Liver (tissue), 6 donors: ENCODE measurements at regions not wholly inside any gene's neighbourhood (a gene's known extent, or its start where the extent isn't known, plus 50 kb on each side); places are given as distances from the start of the nearest gene placed in this dataset.

Experiments used
- DNase-seq: peaks from one replicate; pipeline ENCODE4 v3.0.0-alpha.2; 2017; ENCODE audit warnings: low spot score
- H3K27ac ChIP-seq, 2 donors: one replicate each; pipeline ENCODE4 v1.7.0; 2013; ENCODE audit warnings: inconsistent platforms in 2 of 2, low read length in 2 of 2, control low read depth in 1 of 2, low read depth in 1 of 2, mild to moderate bottlenecking in 1 of 2
- H3K27me3 ChIP-seq, 4 donors: one replicate each; pipeline versions ENCODE4 v1.6.1 to v1.7.0; 2013; ENCODE audit warnings: low read length in 3 of 4, inconsistent platforms in 1 of 4, mild to moderate bottlenecking in 1 of 4, moderate library complexity in 1 of 4; ENCODE audit not compliant: control insufficient read depth in 4 of 4, insufficient read depth in 4 of 4
- H3K36me3 ChIP-seq, 4 donors: one replicate each; pipeline versions ENCODE4 v1.6.1 to v1.7.0; 2013; ENCODE audit warnings: low read length in 3 of 4, mild to moderate bottlenecking in 3 of 4, low read depth in 1 of 4, moderate library complexity in 1 of 4; ENCODE audit not compliant: control insufficient read depth in 4 of 4, insufficient read depth in 3 of 4
- H3K4me1 ChIP-seq, 4 donors: one replicate each; pipeline versions ENCODE4 v1.6.1 to v1.7.0; 2013; ENCODE audit warnings: low read length in 3 of 4, mild to moderate bottlenecking in 3 of 4, moderate library complexity in 1 of 4; ENCODE audit not compliant: control insufficient read depth in 4 of 4, insufficient read depth in 4 of 4
- H3K4me3 ChIP-seq, 3 donors: one replicate each; pipeline versions ENCODE4 v1.6.1 to v1.7.0; 2013; ENCODE audit warnings: low read length in 3 of 3, control low read depth in 1 of 3, low read depth in 1 of 3, mild to moderate bottlenecking in 1 of 3
- H3K9ac ChIP-seq, 2 donors: one replicate each; pipeline ENCODE4 v1.7.0; 2013; ENCODE audit warnings: low read length in 2 of 2, mild to moderate bottlenecking in 2 of 2, moderate library complexity in 2 of 2, control low read depth in 1 of 2, low read depth in 1 of 2
- H3K9me3 ChIP-seq, 4 donors: one replicate each; pipeline versions ENCODE4 v1.6.1 to v1.7.0; 2013; ENCODE audit warnings: low read length in 3 of 4; ENCODE audit not compliant: control insufficient read depth in 4 of 4
- ATF3 ChIP-seq: IDR thresholded peaks from 2 replicates; pipeline ENCODE4 v1.6.1; 2016; ENCODE audit warnings: antibody characterized with exemption
- EGR1 ChIP-seq, 2 donors: IDR thresholded peaks; 2 replicates each; pipeline ENCODE4 v1.6.1; 2016 to 2018; ENCODE audit warnings: antibody characterized with exemption in 2 of 2, low read depth in 2 of 2
- FOXA1 ChIP-seq: IDR thresholded peaks from 2 replicates; pipeline ENCODE4 v1.6.1; 2016; ENCODE audit warnings: antibody characterized with exemption
- FOXA2 ChIP-seq: IDR thresholded peaks from 2 replicates; pipeline ENCODE4 v1.6.1; 2016; ENCODE audit warnings: antibody characterized with exemption
- GABPA ChIP-seq, 2 donors: IDR thresholded peaks in 1 of 2; conservative IDR thresholded peaks in 1 of 2; 2 replicates each; pipeline ENCODE4 v1.6.1; 2016; ENCODE audit warnings: antibody characterized with exemption in 2 of 2, mild to moderate bottlenecking in 1 of 2, moderate library complexity in 1 of 2
- HNF4A ChIP-seq, 2 donors: conservative IDR thresholded peaks; 2 replicates each; pipeline ENCODE4 v1.6.1; 2016; ENCODE audit warnings: antibody characterized with exemption in 2 of 2, mild to moderate bottlenecking in 2 of 2
- HNF4G ChIP-seq: IDR thresholded peaks from 2 replicates; pipeline ENCODE4 v1.6.1; 2016; ENCODE audit warnings: antibody characterized with exemption
- JUND ChIP-seq, 2 donors: IDR thresholded peaks; 2 replicates each; pipeline ENCODE4 v1.6.1; 2016; ENCODE audit warnings: antibody characterized with exemption in 2 of 2
- MAX ChIP-seq: IDR thresholded peaks from 2 replicates; pipeline ENCODE4 v1.6.1; 2016; ENCODE audit warnings: antibody characterized with exemption
- NR2F2 ChIP-seq: IDR thresholded peaks from 2 replicates; pipeline ENCODE4 v1.6.1; 2016; ENCODE audit warnings: antibody characterized with exemption
- RAD21 ChIP-seq, 2 donors: IDR thresholded peaks; 2 replicates each; pipeline ENCODE4 v1.6.1; 2016; ENCODE audit warnings: antibody characterized with exemption in 2 of 2, mild to moderate bottlenecking in 2 of 2
- REST ChIP-seq: IDR thresholded peaks from 2 replicates; pipeline ENCODE4 v1.6.1; 2016; ENCODE audit warnings: antibody characterized with exemption, mild to moderate bottlenecking
- RXRA ChIP-seq, 2 donors: IDR thresholded peaks; 2 replicates each; pipeline ENCODE4 v1.6.1; 2017 to 2018; ENCODE audit warnings: antibody characterized with exemption in 2 of 2, mild to moderate bottlenecking in 1 of 2
- SP1 ChIP-seq: IDR thresholded peaks from 2 replicates; pipeline ENCODE4 v1.6.1; 2018; ENCODE audit warnings: antibody characterized with exemption, mild to moderate bottlenecking
- TAF1 ChIP-seq: conservative IDR thresholded peaks from 2 replicates; pipeline ENCODE4 v1.6.1; 2016; ENCODE audit warnings: antibody characterized with exemption, mild to moderate bottlenecking
- YY1 ChIP-seq: IDR thresholded peaks from 2 replicates; pipeline ENCODE4 v1.6.1; 2016; ENCODE audit warnings: antibody characterized with exemption, mild to moderate bottlenecking
- ZBTB33 ChIP-seq: IDR thresholded peaks from 2 replicates; pipeline ENCODE4 v1.6.1; 2016; ENCODE audit warnings: antibody characterized with exemption
- donor health status: healthy.
- donor health status: healthy.
- donor health status: healthy.

- TF ChIP-seq EGR1 (IDR thresholded peaks at IDR 0.05; ENCODE audit: low read depth in 2 of 2) (no peak), REST (no peak), HNF4A (conservative IDR thresholded peaks at IDR 0.05) (no peak), ZBTB33 (no peak), FOXA1 (no peak), JUND (IDR thresholded peaks at IDR 0.05) (no peak), HNF4G (no peak), NR2F2 (no peak), TAF1 (no peak), MAX (no peak), FOXA2 (no peak), ATF3 (no peak), YY1 (no peak), GABPA (IDR thresholded peaks at IDR 0.05 in 1 of 2, conservative IDR thresholded peaks at IDR 0.05 in 1 of 2) (no peak), RXRA (IDR thresholded peaks at IDR 0.05) (no peak)
- Histone ChIP-seq H3K4me3 (no peak overlapping the region), H3K9ac (no peak overlapping the region), H3K36me3 (no peaks in the 10 kb centered on the region), H3K27me3 (no peaks in the 10 kb centered on the region), H3K4me1 (no peaks in the 10 kb centered on the region), H3K27ac (no peak overlapping the region), H3K9me3 (no peaks in the 10 kb centered on the region)
- DNase-seq, result no peak
These were observed 1177.6 kb downstream of the ADGRL3 start for GRCh38 chr4:62377700-62378099.

- no peaks in the 10 kb centered on the region for H3K4me1 ChIP-seq
- no peak for DNase-seq
- H3K9me3 ChIP-seq, result no peaks in the 10 kb centered on the region
- no peaks in the 10 kb centered on the region for H3K27me3 ChIP-seq
- no peak overlapping the region for H3K4me3 ChIP-seq
- H3K27ac ChIP-seq, result no peak overlapping the region
- TF ChIP-seq JUND (IDR thresholded peaks at IDR 0.05) (no peak), MAX (no peak), SP1 (no peak), REST (no peak), FOXA1 (no peak), RAD21 (IDR thresholded peaks at IDR 0.05) (no peak), GABPA (IDR thresholded peaks at IDR 0.05 in 1 of 2, conservative IDR thresholded peaks at IDR 0.05 in 1 of 2) (no peak), HNF4G (no peak), RXRA (IDR thresholded peaks at IDR 0.05) (no peak), TAF1 (no peak)
- H3K36me3 ChIP-seq, result no peaks in the 10 kb centered on the region
- H3K9ac ChIP-seq, result no peak overlapping the region
These were observed 1177.1 kb downstream of the ADGRL3 start for GRCh38 chr4:62377245-62377644.
